ENCODE measurements at regions not wholly inside any gene's neighbourhood (a gene's known extent, or its start where the extent isn't known, plus 50 kb on each side); places are given as distances from the start of the nearest gene placed in this dataset.

DNA sequence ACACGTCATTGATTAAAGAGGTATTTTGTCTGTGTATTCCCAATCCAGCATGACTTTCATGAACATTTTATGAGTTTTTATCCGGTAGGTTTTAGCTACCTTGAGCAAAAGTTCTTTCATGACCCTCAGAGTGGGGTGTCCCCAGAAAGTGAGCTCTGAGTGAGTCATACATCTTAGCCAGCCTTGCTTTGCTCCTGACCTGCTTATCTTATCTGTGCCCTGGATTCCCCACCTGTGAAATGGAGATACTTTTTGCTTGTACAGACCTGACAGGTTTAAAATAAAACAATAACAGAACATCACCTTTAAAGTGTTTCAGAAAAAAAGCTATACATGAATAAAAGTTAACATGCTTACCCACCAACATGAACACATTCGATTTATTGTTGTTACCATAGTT, 202.8 kb upstream of the SOX5 start:
- TF ChIP-seq, protein P1, sequence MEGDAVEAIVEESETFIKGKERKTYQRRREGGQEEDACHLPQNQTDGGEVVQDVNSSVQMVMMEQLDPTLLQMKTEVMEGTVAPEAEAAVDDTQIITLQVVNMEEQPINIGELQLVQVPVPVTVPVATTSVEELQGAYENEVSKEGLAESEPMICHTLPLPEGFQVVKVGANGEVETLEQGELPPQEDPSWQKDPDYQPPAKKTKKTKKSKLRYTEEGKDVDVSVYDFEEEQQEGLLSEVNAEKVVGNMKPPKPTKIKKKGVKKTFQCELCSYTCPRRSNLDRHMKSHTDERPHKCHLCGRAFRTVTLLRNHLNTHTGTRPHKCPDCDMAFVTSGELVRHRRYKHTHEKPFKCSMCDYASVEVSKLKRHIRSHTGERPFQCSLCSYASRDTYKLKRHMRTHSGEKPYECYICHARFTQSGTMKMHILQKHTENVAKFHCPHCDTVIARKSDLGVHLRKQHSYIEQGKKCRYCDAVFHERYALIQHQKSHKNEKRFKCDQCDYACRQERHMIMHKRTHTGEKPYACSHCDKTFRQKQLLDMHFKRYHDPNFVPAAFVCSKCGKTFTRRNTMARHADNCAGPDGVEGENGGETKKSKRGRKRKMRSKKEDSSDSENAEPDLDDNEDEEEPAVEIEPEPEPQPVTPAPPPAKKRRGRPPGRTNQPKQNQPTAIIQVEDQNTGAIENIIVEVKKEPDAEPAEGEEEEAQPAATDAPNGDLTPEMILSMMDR (IDR thresholded peaks at IDR 0.05; ENCODE audit: low read depth, low read length): no peak
- no peak for TF ChIP-seq EZH2phosphoT487 (IDR thresholded peaks at IDR 0.05; ENCODE audit: low read depth)

Data from OCI-LY3 (cell line).